ENCODE measurements at regions not wholly inside any gene's neighbourhood (a gene's known extent, or its start where the extent isn't known, plus 50 kb on each side); places are given as distances from the start of the nearest gene placed in this dataset.

GRCh38 chr2:129205766-129206165, 773.7 kb upstream of the RAB6C start:
- no peaks in the 10 kb centered on the region for H3K9me3 ChIP-seq (ENCODE audit: control insufficient read depth, insufficient read depth, low read length)
- H3K4me1 ChIP-seq (ENCODE audit: control insufficient read depth, insufficient read depth, low read length): no peaks in the 10 kb centered on the region
- H3K9ac ChIP-seq (ENCODE audit: low read depth, low read length): no peak overlapping the region
- no peak overlapping the region for H3K27ac ChIP-seq (ENCODE audit: low read depth, low read length)
- no peaks in the 10 kb centered on the region for H3K36me3 ChIP-seq (ENCODE audit: control insufficient read depth, insufficient read depth, low read length)
- no peak overlapping the region for H3K4me3 ChIP-seq (ENCODE audit: low read depth, low read length)
- H3K27me3 ChIP-seq (ENCODE audit: control insufficient read depth, insufficient read depth, low read length): no peaks in the 10 kb centered on the region

GRCh38 chr2:129212299-129212958, 767.0 kb upstream of the RAB6C start:
- H3K27me3 ChIP-seq (ENCODE audit: control insufficient read depth, insufficient read depth, low read length): no peaks in the 10 kb centered on the region
- no peaks in the 10 kb centered on the region for H3K36me3 ChIP-seq (ENCODE audit: control insufficient read depth, insufficient read depth, low read length)
- no peaks in the 10 kb centered on the region for H3K9me3 ChIP-seq (ENCODE audit: control insufficient read depth, insufficient read depth, low read length)
- H3K9ac ChIP-seq (ENCODE audit: low read depth, low read length): no peak overlapping the region
- H3K4me3 ChIP-seq (ENCODE audit: low read depth, low read length): no peak overlapping the region
- H3K4me1 ChIP-seq (ENCODE audit: control insufficient read depth, insufficient read depth, low read length): no peaks in the 10 kb centered on the region
- H3K27ac ChIP-seq (ENCODE audit: low read depth, low read length): no peak overlapping the region

GRCh38 chr2:129224022-129224421, 755.4 kb upstream of the RAB6C start:
- H3K4me3 ChIP-seq (ENCODE audit: low read depth, low read length): no peak overlapping the region
- no peak overlapping the region for H3K27ac ChIP-seq (ENCODE audit: low read depth, low read length)
- no peak overlapping the region for H3K9ac ChIP-seq (ENCODE audit: low read depth, low read length)
- H3K27me3 ChIP-seq (ENCODE audit: control insufficient read depth, insufficient read depth, low read length): no peaks in the 10 kb centered on the region
- no peaks in the 10 kb centered on the region for H3K36me3 ChIP-seq (ENCODE audit: control insufficient read depth, insufficient read depth, low read length)
- no peaks in the 10 kb centered on the region for H3K4me1 ChIP-seq (ENCODE audit: control insufficient read depth, insufficient read depth, low read length)
- no peaks in the 10 kb centered on the region for H3K9me3 ChIP-seq (ENCODE audit: control insufficient read depth, insufficient read depth, low read length)

- Histone ChIP-seq H3K9me3 (ENCODE audit: control insufficient read depth, insufficient read depth, low read length) (no peaks in the 10 kb centered on the region), H3K36me3 (ENCODE audit: control insufficient read depth, insufficient read depth, low read length) (no peaks in the 10 kb centered on the region), H3K4me1 (ENCODE audit: control insufficient read depth, insufficient read depth, low read length) (no peaks in the 10 kb centered on the region), H3K27ac (ENCODE audit: low read depth, low read length) (no peak overlapping the region), H3K9ac (ENCODE audit: low read depth, low read length) (no peak overlapping the region), H3K4me3 (ENCODE audit: low read depth, low read length) (no peak overlapping the region), H3K27me3 (ENCODE audit: control insufficient read depth, insufficient read depth, low read length) (no peaks in the 10 kb centered on the region)
Measured at GRCh38 chr2:129224486-129224885, 755.0 kb upstream of the RAB6C start.

- Histone ChIP-seq H3K9me3 (ENCODE audit: control insufficient read depth, insufficient read depth, low read length) (no peaks in the 10 kb centered on the region), H3K9ac (ENCODE audit: low read depth, low read length) (no peak overlapping the region), H3K27me3 (ENCODE audit: control insufficient read depth, insufficient read depth, low read length) (no peaks in the 10 kb centered on the region)
Measured at GRCh38 chr2:129229196-129229595, 750.3 kb upstream of the RAB6C start.

GRCh38 chr2:129229830-129230441, 749.5 kb upstream of the RAB6C start:
- H3K4me1 ChIP-seq (ENCODE audit: control insufficient read depth, insufficient read depth, low read length): no peaks in the 10 kb centered on the region

More at GRCh38 chr2:129229196-129229595, 750.3 kb upstream of the RAB6C start:
- Histone ChIP-seq H3K36me3 (ENCODE audit: control insufficient read depth, insufficient read depth, low read length) (no peaks in the 10 kb centered on the region), H3K4me1 (ENCODE audit: control insufficient read depth, insufficient read depth, low read length) (no peaks in the 10 kb centered on the region), H3K27ac (ENCODE audit: low read depth, low read length) (no peak overlapping the region), H3K4me3 (ENCODE audit: low read depth, low read length) (no peak overlapping the region)

GRCh38 chr2:129231924-129232323, 747.5 kb upstream of the RAB6C start:
- Histone ChIP-seq H3K9ac (ENCODE audit: low read depth, low read length) (no peak overlapping the region), H3K27ac (ENCODE audit: low read depth, low read length) (no peak overlapping the region), H3K4me1 (ENCODE audit: control insufficient read depth, insufficient read depth, low read length) (no peaks in the 10 kb centered on the region), H3K36me3 (ENCODE audit: control insufficient read depth, insufficient read depth, low read length) (no peaks in the 10 kb centered on the region), H3K4me3 (ENCODE audit: low read depth, low read length) (no peak overlapping the region), H3K9me3 (ENCODE audit: control insufficient read depth, insufficient read depth, low read length) (no peaks in the 10 kb centered on the region), H3K27me3 (ENCODE audit: control insufficient read depth, insufficient read depth, low read length) (no peaks in the 10 kb centered on the region)

More at GRCh38 chr2:129229830-129230441, 749.5 kb upstream of the RAB6C start:
- H3K4me3 ChIP-seq (ENCODE audit: low read depth, low read length): no peak overlapping the region
- H3K9me3 ChIP-seq (ENCODE audit: control insufficient read depth, insufficient read depth, low read length): no peaks in the 10 kb centered on the region
- no peaks in the 10 kb centered on the region for H3K27me3 ChIP-seq (ENCODE audit: control insufficient read depth, insufficient read depth, low read length)
- H3K36me3 ChIP-seq (ENCODE audit: control insufficient read depth, insufficient read depth, low read length): no peaks in the 10 kb centered on the region
- H3K27ac ChIP-seq (ENCODE audit: low read depth, low read length): no peak overlapping the region
- H3K9ac ChIP-seq (ENCODE audit: low read depth, low read length): no peak overlapping the region

DNA sequence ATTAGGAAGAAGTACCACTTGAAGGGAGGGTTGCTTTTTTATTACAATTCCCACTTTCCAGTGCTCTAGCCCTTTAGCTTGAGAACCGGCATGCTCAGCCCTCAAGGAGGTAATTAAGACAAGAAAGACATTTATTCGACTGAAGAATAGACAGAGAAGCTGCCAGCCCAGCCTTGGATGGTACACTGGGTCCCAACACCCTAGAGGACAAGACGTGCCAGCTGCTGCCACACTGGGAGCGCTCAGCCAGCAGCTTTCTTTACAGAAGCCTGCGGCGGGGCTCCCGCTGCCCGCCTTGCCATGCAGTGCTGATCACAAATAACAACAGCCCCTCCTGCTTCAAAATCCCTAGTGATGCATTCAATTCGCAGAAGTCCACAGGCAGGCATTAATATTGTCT, 746.3 kb upstream of the RAB6C start:
- Histone ChIP-seq H3K27ac (ENCODE audit: low read depth, low read length) (no peak overlapping the region), H3K4me1 (ENCODE audit: control insufficient read depth, insufficient read depth, low read length) (no peaks in the 10 kb centered on the region), H3K9ac (ENCODE audit: low read depth, low read length) (no peak overlapping the region), H3K27me3 (ENCODE audit: control insufficient read depth, insufficient read depth, low read length) (no peaks in the 10 kb centered on the region), H3K9me3 (ENCODE audit: control insufficient read depth, insufficient read depth, low read length) (no peaks in the 10 kb centered on the region), H3K36me3 (ENCODE audit: control insufficient read depth, insufficient read depth, low read length) (no peaks in the 10 kb centered on the region), H3K4me3 (ENCODE audit: low read depth, low read length) (no peak overlapping the region)

DNA sequence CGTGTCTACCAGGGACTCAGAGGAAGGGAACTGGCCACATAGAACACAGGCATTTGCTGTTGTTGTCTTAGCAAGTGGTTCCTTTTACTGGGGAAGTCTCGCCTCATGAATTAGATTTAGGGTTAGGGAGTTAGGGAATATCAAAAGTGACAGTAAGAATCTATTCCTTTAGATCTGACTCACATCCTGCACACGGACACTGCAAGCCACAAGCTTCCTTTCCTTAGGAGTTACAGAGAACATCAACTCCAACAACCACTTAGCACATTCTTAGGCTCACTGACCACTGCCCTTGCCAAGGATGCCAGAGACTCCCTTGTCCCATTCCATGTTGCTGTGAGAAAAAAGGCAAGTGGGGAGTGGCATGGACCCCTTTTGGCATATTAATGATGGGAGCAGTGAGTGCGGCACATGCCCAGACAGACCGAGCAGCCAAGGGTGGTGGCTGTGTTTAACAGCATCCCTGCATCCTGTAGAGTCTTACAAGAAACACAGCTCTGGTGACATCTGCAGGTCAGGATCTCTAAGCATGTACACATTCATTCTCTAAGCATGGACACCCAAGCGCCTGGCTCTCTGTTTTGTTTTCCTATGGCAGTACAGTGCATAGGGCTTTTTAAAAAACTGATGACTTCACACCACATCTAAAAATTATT, 745.6 kb upstream of the RAB6C start:
- Histone ChIP-seq H3K4me3 (ENCODE audit: low read depth, low read length) (no peak overlapping the region), H3K9ac (ENCODE audit: low read depth, low read length) (no peak overlapping the region), H3K27ac (ENCODE audit: low read depth, low read length) (no peak overlapping the region)

DNA sequence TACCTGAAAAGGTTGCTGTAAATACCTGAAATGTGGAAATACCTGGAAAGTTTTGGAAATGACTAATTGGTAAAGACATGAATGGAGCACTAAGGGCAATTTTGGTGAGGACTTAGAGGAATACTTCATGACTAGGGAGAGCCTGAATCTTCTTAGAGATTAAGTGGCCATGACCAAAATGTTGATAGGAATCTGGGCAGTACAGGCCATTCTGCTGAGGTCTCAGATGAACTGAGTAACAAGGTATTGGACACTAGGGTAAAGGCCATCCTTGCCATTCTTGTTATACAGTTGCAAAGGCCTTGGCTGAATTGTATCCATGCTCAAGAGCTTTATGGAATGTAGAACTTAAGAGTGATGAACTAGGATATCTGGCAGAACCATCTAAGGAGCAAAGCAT, 742.9 kb upstream of the RAB6C start:
- Histone ChIP-seq H3K9ac (ENCODE audit: low read depth, low read length) (no peak overlapping the region), H3K4me3 (ENCODE audit: low read depth, low read length) (no peak overlapping the region), H3K9me3 (ENCODE audit: control insufficient read depth, insufficient read depth, low read length) (no peaks in the 10 kb centered on the region), H3K27ac (ENCODE audit: low read depth, low read length) (no peak overlapping the region), H3K4me1 (ENCODE audit: control insufficient read depth, insufficient read depth, low read length) (no peaks in the 10 kb centered on the region), H3K36me3 (ENCODE audit: control insufficient read depth, insufficient read depth, low read length) (no peaks in the 10 kb centered on the region), H3K27me3 (ENCODE audit: control insufficient read depth, insufficient read depth, low read length) (no peaks in the 10 kb centered on the region)

More for the DNA sequence above, 745.6 kb upstream of the RAB6C start:
- Histone ChIP-seq H3K9me3 (ENCODE audit: control insufficient read depth, insufficient read depth, low read length) (no peaks in the 10 kb centered on the region), H3K4me1 (ENCODE audit: control insufficient read depth, insufficient read depth, low read length) (no peaks in the 10 kb centered on the region), H3K36me3 (ENCODE audit: control insufficient read depth, insufficient read depth, low read length) (no peaks in the 10 kb centered on the region), H3K27me3 (ENCODE audit: control insufficient read depth, insufficient read depth, low read length) (no peaks in the 10 kb centered on the region)
